ENCODE measurements at regions not wholly inside any gene's neighbourhood (a gene's known extent, or its start where the extent isn't known, plus 50 kb on each side); places are given as distances from the start of the nearest gene placed in this dataset.

DNA sequence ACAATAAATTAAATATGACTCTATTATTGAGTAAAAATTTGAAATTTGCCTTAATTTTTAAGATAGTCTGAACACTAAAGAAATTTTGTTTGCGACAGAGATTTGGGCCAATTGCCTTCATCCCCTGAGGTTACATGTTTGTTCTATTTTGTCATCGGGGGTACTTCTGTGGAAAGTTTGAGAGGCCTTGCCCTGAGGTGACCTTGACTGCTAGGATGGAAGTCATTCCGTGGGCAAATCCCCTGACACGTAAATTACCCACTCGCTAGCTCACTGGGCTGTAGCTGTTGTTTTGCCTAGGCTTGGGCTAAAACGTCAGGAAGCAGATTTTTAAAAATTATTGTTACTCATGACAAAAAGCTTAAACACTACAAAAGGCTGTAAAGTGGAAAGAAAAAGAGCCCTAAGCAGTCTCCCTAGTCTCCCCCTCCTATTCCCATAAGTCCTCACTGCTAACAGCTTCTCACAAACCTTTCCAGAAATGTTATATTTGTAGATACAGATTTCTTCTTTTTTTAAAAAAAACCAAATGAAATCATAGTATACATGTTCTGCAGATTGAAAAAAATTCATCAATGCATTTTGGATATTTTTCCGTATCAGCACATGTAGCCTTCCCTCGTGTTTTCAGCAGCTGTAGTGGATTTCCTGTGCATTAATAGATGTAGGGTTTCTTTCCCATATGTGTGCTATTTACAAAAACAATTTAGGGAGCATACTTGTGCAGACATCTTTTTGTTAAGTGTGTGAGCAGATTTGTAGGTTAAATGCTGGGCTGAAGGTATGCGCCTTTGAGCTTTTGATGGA is 142.7 kb downstream of the MRPS6 start:
- peaks cover 5% of the 10 kb centered on the region for H3K9me3 ChIP-seq (ENCODE audit: severe bottlenecking)
- DNase-seq = no peak
- TF ChIP-seq CTCF (IDR thresholded peaks at IDR 0.05; ENCODE audit: low read depth, low read length) = no peak
- no peak overlapping the region for H3K4me3 ChIP-seq (ENCODE audit: low read depth, low read length)
- no peaks in the 10 kb centered on the region for H3K36me3 ChIP-seq
- peaks cover 68% of the 10 kb centered on the region for H3K27me3 ChIP-seq (ENCODE audit: insufficient read depth, low read depth, severe bottlenecking)
- H3K27ac ChIP-seq = no peak overlapping the region

- no peak for DNase-seq
- TF ChIP-seq CTCF (IDR thresholded peaks at IDR 0.05; ENCODE audit: low read depth, low read length) = no peak
- peaks cover 5% of the 10 kb centered on the region for H3K9me3 ChIP-seq (ENCODE audit: severe bottlenecking)
- no peak overlapping the region for H3K27ac ChIP-seq
- H3K36me3 ChIP-seq = no peaks in the 10 kb centered on the region
- peaks cover 73% of the 10 kb centered on the region for H3K27me3 ChIP-seq (ENCODE audit: insufficient read depth, low read depth, severe bottlenecking)
- no peak overlapping the region for H3K4me3 ChIP-seq (ENCODE audit: low read depth, low read length)
Measured at GRCh38 chr21:34216718-34217032, 143.3 kb downstream of the MRPS6 start.

- no peaks in the 10 kb centered on the region for H3K36me3 ChIP-seq
- no peak for DNase-seq
- peaks cover 79% of the 10 kb centered on the region for H3K27me3 ChIP-seq (ENCODE audit: insufficient read depth, low read depth, severe bottlenecking)
- no peak overlapping the region for H3K27ac ChIP-seq
- H3K9me3 ChIP-seq (ENCODE audit: severe bottlenecking) = peaks cover 5% of the 10 kb centered on the region
- no peak overlapping the region for H3K4me3 ChIP-seq (ENCODE audit: low read depth, low read length)
- no peak for TF ChIP-seq CTCF (IDR thresholded peaks at IDR 0.05; ENCODE audit: low read depth, low read length)
Measured at GRCh38 chr21:34217263-34217662, 143.9 kb downstream of the MRPS6 start.

DNA sequence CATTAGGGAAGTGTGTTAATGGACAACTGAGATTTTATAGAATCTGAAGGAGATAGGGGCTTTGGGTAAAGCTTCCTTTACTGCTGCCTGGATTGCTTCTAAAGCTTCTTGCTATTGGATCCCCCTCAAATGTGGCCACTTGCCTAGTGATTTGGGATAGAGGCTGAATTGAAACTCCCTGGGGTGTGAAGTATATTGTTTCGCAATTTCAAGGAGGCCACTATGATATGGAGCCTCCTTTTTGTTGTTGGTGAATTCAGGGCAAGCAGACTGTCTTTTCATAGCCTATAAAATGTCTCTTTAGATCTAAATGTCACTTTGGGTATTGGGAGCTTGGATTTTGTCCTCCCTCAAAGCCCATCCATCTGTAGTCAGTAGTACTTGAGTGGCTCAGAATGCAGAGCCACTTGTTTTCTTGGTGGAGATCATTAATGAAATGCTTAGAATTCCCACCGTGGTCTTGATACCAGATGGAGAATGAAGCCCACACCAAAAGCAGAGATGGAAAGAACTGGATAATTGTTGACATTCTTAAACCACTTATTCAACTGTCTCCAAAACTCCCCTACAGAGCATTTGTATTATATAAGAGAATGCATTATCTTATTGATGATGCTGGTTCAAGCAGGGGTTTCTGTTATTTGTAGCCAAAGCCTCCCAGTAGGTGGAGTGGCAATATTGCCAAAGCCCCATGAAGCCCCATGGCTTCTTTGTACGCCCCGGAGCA is 144.3 kb upstream of the KCNE2 start:
- no peak overlapping the region for H3K27ac ChIP-seq
- peaks cover 99% of the 10 kb centered on the region for H3K27me3 ChIP-seq (ENCODE audit: insufficient read depth, low read depth, severe bottlenecking)
- DNase-seq = no peak
- no peaks in the 10 kb centered on the region for H3K36me3 ChIP-seq
- H3K9me3 ChIP-seq (ENCODE audit: severe bottlenecking) = peaks cover 9% of the 10 kb centered on the region
- TF ChIP-seq CTCF (IDR thresholded peaks at IDR 0.05; ENCODE audit: low read depth, low read length) = no peak
- H3K4me3 ChIP-seq (ENCODE audit: low read depth, low read length) = no peak overlapping the region

DNA sequence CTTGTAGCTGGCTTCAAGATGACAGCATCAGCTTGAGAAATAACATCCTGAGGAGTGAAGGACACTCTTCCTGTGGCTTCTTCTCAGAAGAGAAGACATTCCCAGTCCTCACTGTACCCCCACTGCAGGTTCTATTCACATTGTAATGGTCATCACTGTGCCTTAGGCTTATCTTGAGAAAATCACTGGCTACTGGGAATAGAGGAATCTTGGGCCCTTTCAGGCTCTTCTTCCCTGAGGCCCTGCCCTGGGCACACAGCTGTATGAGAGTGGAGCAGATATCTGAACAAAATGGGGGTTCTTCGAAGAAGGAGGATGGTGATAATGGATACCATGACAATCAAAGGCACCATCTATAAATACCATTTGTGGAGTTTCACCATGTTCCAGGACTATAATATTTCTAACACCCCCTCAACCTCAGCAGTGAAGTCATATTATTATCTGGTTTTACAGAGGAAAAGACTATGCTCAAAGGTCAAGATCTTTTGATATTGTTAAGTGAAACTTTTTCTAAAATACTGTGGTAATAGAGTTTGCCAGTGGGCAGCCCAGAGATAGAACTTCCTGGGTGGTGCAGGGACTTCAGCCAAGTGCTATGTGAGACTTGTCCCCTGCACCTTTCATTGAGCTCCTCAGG is 143.1 kb upstream of the KCNE2 start:
- Histone ChIP-seq H3K9me3 (ENCODE audit: severe bottlenecking) (peaks cover 11% of the 10 kb centered on the region), H3K36me3 (no peaks in the 10 kb centered on the region), H3K27ac (no peak overlapping the region), H3K4me3 (ENCODE audit: low read depth, low read length) (no peak overlapping the region), H3K27me3 (ENCODE audit: insufficient read depth, low read depth, severe bottlenecking) (peaks cover 99% of the 10 kb centered on the region)
- TF ChIP-seq CTCF (IDR thresholded peaks at IDR 0.05; ENCODE audit: low read depth, low read length) = no peak
- DNase-seq = no peak
